IPS-11a (cell line): ENCODE measurements at regions not wholly inside any gene's neighbourhood (a gene's known extent, or its start where the extent isn't known, plus 50 kb on each side); places are given as distances from the start of the nearest gene placed in this dataset.
"Not testable (repeated sequence)": the region's sequence is repeated elsewhere in the genome, so short reads cannot be mapped to it uniquely, and the experiment has no call there.

Experiments used
- H3K4me3 ChIP-seq: one replicate; pipeline ENCODE4 v1.5.1; 2013; ENCODE audit warnings: low read depth, low read length, control low read depth

DNA sequence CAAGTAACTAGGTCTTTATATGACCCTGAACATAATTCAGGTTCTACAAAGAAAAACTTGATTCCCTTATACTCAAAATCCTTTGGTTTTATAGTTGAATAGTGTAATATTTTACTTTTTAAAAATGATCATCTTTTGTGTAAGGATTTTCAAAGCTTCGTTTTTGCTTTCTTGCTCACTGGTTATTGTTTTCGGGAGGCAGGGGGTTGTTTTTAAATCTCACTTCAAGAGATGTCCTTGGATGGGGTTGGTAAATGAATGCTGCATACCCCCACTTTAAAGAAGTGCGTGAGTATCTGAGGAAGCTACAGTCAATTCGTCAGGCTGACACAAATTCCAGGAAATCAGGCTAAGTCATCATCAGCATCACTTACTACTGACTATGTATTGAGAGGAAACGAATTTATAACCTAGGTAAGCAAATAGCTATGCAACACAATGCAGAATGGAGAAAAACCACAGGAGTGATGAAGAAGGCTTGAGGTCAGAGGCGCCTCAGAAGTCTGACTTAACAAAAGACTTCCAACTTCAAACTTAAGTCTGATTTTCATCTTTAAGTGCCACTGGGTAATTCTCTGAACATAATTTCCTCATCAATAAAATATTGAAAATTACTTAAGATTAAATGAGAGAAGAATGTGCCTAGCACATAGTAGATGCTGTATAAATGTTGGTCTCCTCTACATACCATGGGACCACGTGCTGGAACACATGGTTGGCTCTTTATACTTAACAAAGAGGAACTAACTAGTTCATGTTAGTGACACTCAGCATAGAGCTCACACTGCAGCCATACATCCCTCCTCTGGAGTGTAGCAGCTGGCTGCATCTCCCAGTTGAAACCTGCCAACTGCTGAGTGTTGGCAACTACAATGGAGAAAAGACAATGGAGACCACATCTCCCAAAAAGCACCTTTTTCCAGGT, 106.0 kb upstream of the KIF2A start:
- no peak overlapping the region for H3K4me3 ChIP-seq

DNA sequence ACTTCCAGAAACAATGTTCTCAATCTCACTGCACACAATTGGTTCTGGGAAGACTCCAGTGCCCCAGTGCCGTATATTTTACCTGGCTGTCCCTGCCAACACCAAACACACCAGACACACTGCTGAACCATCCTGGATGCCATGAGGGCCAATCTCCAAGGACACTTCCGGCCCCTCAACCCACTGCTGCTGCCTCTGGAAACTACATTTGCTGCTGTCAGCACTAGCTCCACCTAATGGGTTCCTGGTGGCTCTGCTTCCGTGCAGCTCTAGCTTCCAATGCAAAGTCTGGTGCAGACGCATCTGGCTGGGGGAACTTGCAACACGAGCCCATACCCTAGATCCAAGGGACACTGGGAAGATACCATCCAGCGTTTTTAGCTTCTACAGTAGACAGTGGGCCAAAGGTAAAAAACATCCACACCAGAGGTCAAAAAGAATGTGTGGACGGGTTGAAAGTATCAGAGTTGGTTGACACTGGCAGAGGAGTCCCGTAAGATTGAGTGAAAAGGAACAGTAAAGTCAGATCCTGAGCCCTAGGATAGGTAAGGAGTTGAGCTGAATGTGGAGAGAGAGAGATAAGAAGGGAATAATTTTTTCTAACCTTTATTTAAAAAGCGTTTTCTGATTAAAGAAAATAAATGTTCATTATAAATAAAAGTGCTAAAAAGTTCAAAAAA, 99.7 kb upstream of the KIF2A start:
- H3K4me3 ChIP-seq, result no peak overlapping the region

DNA sequence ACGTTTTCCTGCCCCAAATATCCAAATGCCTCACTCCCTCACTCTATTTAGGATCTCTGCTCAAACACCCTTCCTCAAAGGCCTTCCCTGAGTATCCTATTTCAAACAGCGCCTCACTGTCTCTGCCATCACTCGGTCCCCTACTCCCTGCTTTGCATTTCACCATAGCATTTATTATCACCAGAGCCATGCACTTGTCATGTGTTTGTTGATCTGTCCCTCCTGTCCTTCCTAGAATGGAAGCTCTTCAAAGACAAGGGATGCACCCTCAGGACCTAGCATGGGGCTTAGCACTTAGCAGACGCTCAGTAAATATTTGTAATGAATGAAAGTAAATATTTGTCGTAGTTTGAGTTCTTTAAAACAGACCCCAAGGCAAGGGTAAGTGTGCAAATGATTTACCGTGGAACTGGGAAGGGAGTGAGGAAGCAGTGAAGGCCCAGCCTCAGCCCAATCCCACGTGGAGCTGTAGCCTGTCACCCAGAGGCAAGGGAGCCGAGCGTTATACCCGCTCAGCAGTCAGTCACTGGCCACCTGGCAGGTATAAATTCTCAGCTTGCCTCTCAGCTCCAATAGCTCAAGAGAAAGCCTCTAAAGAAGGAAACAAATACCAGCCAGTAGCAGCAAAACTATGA, 97.7 kb upstream of the KIF2A start:
- H3K4me3 ChIP-seq, result no peak overlapping the region

DNA sequence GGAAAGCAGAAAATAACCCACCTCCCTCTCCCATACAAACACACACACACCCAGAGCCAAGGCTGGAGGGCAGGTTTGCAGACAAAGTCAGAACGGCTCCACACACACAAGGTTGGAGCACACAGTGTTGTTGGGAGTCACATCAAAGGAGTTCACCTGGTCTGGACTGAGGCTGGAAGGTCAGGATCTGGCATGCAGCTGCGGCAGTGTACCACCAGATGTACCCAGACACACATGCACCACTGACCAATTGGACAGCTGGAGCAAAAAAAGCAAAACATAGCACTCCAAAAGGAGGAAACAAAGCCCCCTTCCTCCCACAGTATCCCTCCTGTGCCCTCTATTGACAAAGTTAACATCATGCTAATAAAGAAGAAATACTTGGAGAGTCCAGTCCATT, 94.6 kb upstream of the KIF2A start:
- no peak overlapping the region for H3K4me3 ChIP-seq

DNA sequence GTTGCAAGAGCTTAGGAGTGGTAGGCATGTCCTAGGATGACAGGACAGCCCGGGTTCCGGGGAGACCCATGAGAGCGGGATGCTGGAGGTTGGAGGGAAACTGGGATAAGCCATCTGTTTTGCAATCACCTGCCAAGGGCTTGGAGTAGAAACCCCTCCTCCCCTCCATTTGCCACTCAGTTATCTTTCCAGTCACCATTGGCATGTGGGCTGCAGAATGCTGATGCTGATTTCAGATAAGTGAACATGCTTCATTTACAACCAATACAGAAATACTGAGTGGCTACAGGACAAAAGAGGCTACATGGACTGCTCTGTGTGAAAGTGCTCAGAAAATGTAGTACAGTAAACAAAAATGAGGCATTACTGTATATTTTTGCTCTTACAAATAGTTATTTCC, 93.4 kb upstream of the KIF2A start:
- H3K4me3 ChIP-seq, result no peak overlapping the region

DNA sequence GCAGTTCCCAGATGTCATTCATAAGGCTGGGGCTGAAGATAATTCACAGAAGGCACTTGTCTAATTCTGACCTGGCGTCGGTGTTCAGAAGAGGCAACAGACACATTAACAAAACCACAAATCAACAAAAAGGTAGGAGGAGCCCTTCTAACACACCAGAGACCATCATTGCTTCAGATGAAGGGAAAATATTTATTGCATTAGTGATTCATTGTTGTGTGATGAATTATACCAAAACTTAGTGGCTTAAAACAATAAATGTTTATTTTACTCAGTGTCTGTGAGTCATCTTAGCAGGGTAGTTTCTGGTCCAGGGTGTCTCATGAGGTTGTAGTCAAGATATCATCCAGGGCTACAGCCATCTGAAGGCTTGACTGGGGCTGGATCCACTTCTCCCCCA, 91.3 kb upstream of the KIF2A start:
- no peak overlapping the region for H3K4me3 ChIP-seq

DNA sequence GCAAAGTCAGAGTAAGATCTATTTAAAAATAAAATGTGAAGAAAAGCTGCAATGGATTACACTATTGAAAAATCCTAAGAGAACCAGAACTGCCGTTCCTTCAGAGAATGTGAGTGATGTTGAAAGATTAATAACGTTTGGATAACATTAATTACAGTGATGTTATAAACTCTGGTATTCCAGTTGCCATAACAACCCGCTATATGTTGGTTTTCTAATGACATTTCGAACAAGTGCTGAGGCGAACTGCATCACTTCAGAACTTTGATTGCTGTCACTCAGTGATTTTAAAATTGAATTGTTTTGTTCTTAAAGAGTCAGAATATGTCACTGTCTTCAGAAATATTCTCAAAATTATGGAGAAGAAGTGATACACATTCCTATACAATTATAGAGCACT, 89.4 kb upstream of the KIF2A start:
- not testable (repeated sequence) for H3K4me3 ChIP-seq

DNA sequence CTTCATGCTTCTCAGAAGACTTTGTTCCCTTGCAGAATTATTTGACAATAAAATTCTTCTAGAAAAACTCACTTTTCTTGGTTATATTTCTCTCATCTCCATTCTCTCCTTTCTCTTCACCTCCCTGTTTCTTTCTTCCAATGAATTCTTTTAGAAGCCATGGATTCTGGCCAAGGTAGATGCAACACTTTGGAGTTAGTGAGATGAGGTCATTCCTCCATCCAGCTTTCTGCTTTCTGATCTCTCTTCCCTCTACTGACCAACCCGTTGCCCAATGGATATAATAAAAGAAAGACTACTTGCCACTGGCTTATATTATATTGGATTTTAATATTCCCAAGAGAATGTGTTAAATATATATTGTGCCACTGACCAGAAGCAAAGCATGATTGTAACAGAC, 88.9 kb upstream of the KIF2A start:
- H3K4me3 ChIP-seq, result not testable (repeated sequence)

DNA sequence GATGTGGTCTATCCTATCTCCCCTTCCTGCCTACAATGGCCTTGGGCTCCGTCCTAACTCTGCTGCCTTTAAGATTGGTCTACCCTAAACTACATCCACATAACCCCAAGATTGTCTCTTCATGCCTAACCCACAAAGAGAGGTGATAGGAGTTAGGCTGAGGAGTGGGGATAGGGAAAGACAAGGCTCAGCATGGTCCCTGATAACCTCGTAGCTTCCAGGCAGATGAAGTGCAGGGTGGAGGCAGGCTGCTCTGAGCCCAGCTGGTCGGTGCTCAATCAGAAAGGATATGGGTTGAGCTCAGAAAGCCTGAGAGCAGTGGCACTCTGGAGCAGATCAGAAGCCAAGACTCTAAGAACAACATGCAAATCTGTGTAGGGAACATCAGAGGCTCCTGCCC, 87.1 kb upstream of the KIF2A start:
- not testable (repeated sequence) for H3K4me3 ChIP-seq

DNA sequence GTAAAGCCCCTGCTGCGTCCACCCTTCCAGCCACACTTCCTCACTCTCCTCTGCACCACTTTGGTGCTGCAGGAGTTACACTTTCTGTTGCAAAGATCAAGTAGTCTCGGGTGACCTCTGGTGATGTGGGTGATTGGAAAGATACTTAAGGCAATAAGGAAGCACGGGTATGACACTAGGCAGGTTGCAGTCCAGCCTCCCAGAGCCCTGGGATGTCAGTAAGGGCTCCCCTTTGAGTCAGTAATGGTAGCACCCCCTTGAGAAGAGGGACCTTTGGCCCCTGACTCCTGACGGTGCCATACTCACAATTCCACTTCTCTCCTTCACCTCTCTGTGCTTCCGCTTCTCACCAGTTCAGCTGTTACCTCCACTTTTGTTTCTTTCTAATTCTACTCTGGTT, 84.1 kb upstream of the KIF2A start:
- not testable (repeated sequence) for H3K4me3 ChIP-seq

DNA sequence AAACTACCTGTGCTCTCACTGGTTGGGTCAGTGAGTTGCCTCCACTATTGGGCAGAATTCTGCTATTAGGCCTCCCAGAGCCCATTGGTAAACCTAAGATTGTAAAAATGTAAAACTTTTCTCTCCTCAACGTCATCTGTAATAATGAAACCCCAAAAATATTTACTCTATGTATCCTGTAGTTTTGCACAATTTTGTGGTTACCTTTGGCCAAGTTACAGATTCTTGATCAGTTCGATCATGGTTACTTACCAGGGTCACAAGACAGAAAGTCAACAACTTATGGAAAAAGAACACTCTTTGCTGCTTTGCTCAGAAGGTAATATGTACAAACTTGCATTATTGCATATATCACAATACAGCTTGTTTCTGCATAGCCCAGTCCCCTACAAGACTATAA, 83.7 kb upstream of the KIF2A start:
- H3K4me3 ChIP-seq, result not testable (repeated sequence)

DNA sequence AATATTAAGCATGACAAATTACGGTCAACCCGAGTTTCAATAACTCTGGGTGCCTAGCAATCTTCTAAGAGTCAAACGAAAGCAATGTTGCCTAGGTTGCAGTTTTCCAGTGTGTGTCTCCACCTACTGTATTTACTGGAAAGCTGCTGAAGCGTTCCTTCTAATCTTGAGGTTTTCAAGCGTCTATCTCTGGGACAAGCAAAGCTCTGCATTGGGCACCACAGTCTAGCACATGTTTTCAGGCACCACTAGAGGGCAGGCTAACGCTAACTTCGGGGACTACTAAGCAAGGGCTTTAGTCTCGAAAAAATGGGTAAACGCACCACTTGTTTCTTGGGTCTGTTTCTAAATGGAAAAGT, 82.7 kb upstream of the KIF2A start:
- H3K4me3 ChIP-seq, result not testable (repeated sequence)

DNA sequence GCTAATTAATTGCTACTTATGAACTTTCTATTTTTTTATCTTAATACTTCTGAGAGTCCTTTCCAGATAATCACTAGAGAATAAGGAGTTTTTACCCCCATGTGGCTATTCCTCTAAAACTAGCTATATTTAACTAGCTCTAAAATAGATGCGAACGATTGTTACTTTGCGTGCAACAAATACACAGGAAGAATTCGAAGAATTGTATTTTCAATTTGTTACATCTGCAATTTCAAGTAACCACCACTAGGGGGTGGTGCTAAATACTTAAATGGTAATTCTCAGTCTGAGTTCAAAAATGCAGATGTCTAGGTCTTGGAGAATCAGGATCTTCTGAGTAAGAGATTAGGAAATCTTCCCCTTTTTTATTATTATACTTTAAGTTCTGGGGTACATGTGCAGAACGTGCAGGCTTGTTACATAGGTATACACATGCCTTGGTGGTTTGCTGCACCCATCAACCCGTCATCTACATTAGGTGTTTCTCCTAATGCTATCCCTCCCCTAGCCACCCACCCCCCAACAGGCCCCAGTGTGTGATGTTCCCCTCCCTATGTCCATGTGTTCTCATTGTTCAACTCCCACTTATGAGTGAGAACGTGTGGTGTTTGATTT, 80.9 kb upstream of the KIF2A start:
- H3K4me3 ChIP-seq, result not testable (repeated sequence)

DNA sequence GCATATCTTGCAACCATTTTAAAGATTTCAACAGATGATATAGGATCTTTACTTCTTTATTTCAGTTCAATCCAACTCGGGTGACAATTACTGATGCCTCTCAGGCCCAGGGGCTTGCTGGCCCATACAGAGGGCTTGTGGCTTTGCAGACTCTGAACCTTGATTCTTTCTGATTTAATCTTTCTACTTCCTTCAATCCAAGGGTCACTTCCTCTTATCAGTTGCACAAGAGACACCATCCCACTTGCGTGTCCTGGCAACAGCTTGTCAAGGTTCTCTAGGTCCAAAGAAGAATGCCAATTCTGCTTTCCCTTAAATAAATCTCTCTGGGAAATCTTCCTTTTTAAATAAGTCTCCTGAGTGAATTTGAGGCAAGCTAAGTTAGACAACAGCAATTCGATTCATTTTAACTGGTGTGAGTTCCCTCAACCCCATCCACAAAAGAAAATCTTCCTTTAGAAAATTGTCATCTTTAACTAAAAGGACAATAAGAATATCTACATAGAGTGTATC, 75.1 kb upstream of the KIF2A start:
- H3K4me3 ChIP-seq, result not testable (repeated sequence)

DNA sequence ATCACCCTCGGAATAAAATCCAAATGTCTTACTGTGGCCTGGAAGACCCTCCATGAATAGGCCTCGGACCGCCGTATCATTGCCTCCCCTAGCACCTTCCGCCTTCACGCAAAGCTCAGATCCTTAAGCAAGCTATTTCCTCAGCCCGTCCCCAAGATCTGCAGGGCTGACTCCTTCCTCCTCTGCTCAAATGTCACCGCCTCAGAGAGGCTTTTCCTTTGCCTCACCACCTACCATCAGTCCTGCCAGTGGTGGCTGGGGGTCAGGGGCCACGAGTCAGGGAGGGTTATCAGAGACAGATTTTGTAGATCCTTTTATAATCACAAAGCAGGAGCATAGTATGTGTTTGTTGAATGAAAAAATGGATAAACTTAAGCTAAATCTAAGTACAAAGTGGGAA, 74.4 kb upstream of the KIF2A start:
- no peak overlapping the region for H3K4me3 ChIP-seq

DNA sequence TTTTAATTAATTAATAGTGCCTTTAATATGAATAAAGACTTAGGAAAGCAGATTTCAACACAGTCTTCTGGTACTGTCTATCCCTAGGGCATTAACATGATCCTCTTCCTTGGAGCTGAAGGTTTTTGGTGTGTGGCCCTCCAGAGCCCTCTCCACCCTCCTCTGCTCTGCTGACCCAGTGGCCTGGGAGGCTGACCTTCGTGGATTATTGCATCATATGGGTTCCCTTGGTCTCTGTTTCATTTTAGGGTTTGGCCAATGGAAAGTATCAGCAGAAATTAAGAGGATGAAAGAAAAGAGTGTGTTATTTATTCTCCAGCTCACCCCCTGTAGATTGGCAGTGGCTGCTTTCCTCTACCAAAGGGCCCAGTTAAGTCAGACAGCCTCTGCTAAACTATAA, 73.8 kb upstream of the KIF2A start:
- H3K4me3 ChIP-seq, result not testable (repeated sequence)

DNA sequence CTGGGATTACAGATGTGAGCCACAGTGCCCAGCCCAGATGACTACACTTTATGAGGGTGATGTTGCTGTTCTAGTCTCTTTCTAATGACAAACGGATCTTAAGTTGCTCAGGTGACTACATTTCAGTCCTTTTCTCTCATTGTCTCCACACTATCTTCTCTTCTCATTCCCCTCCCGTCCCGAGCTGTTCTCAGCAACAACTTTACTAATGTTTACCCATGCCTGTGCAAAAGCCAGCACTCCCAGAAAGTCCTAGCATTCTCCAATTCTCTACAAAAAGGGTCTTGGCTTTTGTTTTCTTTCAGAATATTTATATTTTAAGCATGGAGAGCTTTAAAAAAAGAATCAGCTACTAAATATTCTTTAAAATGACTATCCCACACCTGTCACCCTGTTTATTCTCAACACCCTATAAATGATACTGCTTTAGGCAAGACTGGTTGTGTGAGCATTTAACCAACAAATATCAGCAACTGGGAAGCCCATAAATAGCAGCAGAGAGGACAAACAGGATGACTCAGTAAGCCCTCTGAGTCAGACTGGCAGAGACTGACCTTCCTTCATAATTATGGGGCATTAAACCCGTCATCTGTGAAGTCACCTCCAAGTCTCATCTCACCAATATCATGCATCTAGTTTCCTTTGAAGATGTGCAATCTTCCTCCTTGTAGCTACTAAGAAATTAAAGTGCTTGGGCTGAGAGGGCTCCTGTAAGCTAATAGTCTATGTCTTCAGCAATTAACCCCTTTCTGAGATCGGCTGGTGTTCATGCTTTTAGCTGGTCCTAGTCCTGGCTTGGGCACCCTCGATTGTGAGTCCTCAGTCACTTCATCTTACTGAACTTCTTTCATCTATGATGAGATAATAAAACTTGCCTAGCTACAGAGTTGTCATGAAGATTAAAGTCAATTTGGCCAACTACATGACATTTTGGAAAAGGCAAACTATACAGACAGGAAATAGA, 72.6 kb upstream of the KIF2A start:
- not testable (repeated sequence) for H3K4me3 ChIP-seq

DNA sequence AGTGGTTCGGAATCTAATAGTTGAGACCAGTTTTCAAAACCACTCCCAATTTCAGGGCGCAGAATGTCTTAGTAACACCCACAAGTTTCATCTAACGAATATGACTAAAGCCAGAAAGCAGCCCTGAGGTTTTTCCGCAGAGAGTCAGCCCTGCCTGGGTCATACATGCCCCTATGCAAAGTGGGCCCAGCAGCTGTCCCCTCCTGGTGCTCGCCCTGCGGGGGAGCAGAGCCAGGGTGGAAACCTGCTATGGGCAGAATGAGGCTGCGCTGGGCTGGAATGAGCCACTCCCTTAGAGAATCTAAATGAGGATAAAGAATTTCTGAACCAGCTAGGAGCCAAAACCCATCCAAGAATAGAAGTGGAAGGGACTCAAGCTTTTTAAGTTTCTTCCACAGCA, 69.4 kb upstream of the KIF2A start:
- H3K4me3 ChIP-seq, result not testable (repeated sequence)

DNA sequence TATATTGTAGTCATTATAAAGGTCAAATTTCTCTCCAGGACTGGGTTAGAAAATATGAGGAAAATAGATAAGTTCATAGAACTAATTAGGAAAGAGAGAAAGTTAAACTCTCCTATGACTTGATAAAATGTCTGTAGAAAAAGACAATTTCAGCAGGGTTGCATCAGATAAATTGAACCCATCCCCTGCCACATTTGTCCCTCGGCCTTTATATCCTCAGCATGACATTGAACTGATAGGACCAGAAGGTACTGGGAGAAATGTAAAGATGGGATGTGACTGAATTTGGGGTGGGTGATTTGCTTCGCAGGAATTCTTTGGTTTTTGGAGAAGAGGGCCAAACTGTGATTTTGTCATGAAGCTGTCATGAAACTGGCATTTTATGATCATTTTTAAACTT, 68.1 kb upstream of the KIF2A start:
- H3K4me3 ChIP-seq, result not testable (repeated sequence)

DNA sequence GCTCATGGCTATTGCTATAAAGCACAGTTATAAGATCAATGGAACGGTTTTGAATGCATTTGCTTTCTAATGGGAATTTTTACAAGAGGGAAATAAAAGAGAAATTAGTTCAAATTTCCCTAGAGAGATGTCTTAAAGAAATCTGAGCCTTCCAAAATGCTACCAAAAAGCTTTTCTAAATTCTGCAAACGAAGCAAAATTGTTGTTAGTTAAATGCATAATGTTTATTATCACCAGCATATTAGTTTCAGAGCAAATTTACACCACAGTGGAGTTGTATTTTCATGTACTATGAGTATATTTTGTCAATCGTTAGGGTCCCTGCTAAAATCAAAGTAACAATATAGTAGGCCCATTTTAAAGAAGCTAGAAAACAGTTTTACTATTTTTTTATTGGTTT, 67.4 kb upstream of the KIF2A start:
- H3K4me3 ChIP-seq, result not testable (repeated sequence)
